ENCODE measurements at regions not wholly inside any gene's neighbourhood (a gene's known extent, or its start where the extent isn't known, plus 50 kb on each side); places are given as distances from the start of the nearest gene placed in this dataset.
"Not testable (repeated sequence)": the region's sequence is repeated elsewhere in the genome, so short reads cannot be mapped to it uniquely, and the experiment has no call there.

DNA sequence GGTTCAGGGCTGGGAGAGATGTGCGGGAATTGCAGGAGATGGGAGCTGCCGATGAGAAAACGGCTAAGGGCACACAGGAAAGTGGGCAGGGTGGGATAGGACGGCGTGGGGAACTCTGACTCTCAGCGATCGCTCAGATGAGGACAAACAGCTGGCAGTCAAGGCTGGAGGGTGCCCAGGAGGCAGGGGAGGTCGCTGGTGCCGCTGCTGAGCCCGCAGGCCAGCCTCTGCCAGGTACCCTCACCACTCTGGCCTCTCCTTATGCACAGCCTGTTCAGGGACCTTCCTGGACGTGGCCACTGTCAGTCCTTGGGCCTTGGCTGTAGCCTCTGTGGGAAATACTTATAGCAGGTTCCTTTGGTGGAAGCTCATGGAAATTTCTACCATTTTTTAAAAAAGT lies 308.6 kb downstream of the TEX29 start:
- TF ChIP-seq, protein P1, sequence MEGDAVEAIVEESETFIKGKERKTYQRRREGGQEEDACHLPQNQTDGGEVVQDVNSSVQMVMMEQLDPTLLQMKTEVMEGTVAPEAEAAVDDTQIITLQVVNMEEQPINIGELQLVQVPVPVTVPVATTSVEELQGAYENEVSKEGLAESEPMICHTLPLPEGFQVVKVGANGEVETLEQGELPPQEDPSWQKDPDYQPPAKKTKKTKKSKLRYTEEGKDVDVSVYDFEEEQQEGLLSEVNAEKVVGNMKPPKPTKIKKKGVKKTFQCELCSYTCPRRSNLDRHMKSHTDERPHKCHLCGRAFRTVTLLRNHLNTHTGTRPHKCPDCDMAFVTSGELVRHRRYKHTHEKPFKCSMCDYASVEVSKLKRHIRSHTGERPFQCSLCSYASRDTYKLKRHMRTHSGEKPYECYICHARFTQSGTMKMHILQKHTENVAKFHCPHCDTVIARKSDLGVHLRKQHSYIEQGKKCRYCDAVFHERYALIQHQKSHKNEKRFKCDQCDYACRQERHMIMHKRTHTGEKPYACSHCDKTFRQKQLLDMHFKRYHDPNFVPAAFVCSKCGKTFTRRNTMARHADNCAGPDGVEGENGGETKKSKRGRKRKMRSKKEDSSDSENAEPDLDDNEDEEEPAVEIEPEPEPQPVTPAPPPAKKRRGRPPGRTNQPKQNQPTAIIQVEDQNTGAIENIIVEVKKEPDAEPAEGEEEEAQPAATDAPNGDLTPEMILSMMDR (IDR thresholded peaks at IDR 0.05; ENCODE audit: control insufficient read depth, insufficient read depth, low read depth, low read length, missing control alignments): no peak
- no peak overlapping the region for H3K4me3 ChIP-seq (ENCODE audit: control insufficient read depth, low read depth, low read length)
- no peak for DNase-seq (ENCODE audit: low read depth)

DNA sequence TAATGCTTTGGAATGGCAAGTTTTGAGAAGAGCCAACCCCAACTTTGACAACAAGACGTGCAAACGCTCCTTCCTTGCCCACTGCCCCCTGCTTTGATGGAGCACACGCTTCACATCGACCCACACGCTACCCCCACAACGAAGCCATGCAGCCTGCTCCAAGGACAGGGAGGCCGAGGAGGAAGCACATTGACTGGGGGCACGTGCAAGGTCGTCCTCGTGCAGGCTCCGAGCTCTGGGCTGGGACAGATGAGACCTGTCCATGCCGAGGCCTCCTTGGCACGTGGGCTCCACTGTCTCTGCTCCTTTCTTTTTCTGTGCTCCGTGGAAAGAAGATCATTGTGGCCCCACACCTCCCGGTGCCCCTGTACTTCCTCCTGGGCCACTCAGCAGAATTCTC lies 309.0 kb downstream of the TEX29 start:
- H3K4me3 ChIP-seq (ENCODE audit: control insufficient read depth, low read depth, low read length): no peak overlapping the region

DNA sequence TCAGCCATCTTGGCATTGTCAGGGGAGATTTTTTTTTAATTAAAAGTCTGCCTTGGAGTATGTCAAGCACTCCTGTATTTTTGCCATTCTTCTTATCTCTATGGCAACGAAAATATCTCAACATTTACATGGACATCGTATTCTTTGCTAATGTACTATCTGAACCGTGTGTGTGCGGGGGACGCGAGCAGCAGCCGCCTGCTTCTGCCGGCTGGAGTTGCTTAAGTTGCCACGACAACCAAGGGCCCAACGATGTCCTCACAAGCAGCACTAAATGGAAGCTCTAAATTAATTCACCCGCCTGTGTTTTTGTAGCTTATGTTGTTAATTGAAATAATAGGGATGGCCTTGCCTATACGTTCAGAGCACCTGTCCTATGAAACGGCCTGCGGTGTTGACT lies 309.5 kb downstream of the TEX29 start:
- no peak overlapping the region for H3K4me3 ChIP-seq (ENCODE audit: control insufficient read depth, low read depth, low read length)
- DNase-seq (ENCODE audit: low read depth): no peak
- TF ChIP-seq, protein P1 (IDR thresholded peaks at IDR 0.05; ENCODE audit: control insufficient read depth, insufficient read depth, low read depth, low read length, missing control alignments): no peak

More for the DNA sequence above, 309.0 kb downstream of the TEX29 start:
- TF ChIP-seq, protein P1 (IDR thresholded peaks at IDR 0.05; ENCODE audit: control insufficient read depth, insufficient read depth, low read depth, low read length, missing control alignments): no peak
- no peak for DNase-seq (ENCODE audit: low read depth)

DNA sequence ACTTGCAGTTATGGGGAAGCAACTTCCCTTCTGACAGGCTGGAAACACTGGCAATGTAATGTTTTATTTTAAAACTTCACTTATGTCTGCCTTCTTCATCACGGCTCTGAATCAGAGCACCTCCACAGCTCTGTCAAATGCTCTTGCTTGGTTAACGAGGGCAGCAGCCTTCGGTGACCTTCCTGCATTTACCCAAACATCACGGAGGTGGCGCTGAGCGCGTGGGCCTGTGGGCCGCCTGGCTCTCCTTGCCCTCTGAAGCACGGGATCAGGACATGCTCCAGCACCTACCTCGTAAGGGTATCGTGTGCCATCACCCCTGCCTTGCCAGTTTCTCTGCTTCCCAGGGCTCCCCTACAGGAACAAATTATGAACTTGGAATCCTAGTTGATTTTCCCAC lies 310.0 kb downstream of the TEX29 start:
- TF ChIP-seq, protein P1 (IDR thresholded peaks at IDR 0.05; ENCODE audit: control insufficient read depth, insufficient read depth, low read depth, low read length, missing control alignments): no peak
- no peak overlapping the region for H3K4me3 ChIP-seq (ENCODE audit: control insufficient read depth, low read depth, low read length)
- DNase-seq (ENCODE audit: low read depth): no peak

DNA sequence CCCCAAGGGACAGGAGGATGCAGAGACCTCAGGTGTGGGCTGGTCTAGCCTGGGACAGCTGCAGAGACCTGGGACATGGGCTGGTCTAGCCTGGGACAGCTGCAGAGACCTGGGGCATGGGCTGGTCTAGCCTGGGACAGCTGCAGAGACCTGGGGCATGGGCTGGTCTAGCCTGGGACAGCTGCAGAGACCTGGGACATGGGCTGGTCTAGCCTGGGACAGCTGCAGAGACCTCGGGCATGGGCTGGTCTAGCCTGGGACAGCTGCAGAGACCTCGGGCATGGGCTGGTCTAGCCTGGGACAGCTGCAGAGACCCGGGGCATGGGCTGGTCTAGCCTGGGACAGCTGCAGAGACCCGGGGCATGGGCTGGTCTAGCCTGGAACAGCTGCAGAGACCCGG lies 310.8 kb downstream of the TEX29 start:
- not testable (repeated sequence) for H3K4me3 ChIP-seq (ENCODE audit: control insufficient read depth, low read depth, low read length)

DNA sequence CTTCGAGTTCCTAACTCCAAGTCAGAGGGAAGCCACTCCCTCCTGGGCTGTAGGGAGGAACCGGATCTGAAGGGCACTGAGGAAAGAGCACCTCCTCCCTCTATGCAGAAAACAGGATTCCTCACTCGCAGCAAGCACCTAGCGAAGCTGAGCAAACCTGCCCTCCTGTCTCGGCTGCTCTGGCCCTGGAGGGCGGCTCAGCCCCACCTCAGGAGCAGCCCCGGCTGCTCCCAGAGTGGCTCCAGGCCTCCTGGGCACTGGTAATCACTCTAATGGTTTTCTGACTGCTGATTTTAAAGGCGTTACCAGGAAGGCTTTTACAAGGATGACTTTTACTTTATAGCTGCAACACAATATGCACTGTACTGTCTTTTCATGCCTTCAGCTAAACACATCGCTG lies 312.5 kb downstream of the TEX29 start:
- no peak for DNase-seq (ENCODE audit: low read depth)
- no peak overlapping the region for H3K4me3 ChIP-seq (ENCODE audit: control insufficient read depth, low read depth, low read length)
- TF ChIP-seq, protein P1 (IDR thresholded peaks at IDR 0.05; ENCODE audit: control insufficient read depth, insufficient read depth, low read depth, low read length, missing control alignments): no peak

More for the DNA sequence above, 310.8 kb downstream of the TEX29 start:
- DNase-seq (ENCODE audit: low read depth): not testable (repeated sequence)

DNA sequence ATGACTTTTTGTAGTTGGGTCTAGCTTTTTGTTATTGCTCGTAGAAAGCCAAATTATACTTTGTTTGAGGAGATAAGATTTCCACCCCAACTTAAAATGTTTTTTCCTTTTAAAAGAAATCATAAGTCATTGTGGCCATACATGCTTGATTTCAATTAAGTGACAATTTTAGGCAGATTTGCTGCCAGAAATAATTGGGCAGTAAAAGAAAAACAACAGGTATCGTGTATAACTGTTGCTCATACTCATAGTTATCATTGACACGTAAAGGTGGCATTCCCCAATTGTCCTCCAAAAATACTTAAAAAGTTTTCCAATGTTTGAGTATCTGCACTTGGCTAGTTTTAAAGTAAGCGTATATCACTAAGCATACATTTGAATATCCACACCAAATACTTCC lies 313.0 kb downstream of the TEX29 start:
- no peak overlapping the region for H3K4me3 ChIP-seq (ENCODE audit: control insufficient read depth, low read depth, low read length)
- TF ChIP-seq, protein P1 (IDR thresholded peaks at IDR 0.05; ENCODE audit: control insufficient read depth, insufficient read depth, low read depth, low read length, missing control alignments): no peak
- no peak for DNase-seq (ENCODE audit: low read depth)

Data from AG09309 (cell line).